Type B pancreatic cell (in vitro differentiated cells): ENCODE measurements at regions not wholly inside any gene's neighbourhood (a gene's known extent, or its start where the extent isn't known, plus 50 kb on each side); places are given as distances from the start of the nearest gene placed in this dataset.

Experiments
- DNase-seq: peaks from one replicate; pipeline ENCODE4 v3.0.0; 2021; ENCODE audit warnings: mixed read lengths; ENCODE audit not compliant: unreplicated experiment; ENCODE audit errors: extremely low spot score
- H3K27ac Mint-ChIP-seq: 2 replicates; pipeline ENCODE4 v1.8.0; 2021; ENCODE audit warnings: mild to moderate bottlenecking, mixed read lengths
- H3K27me3 Mint-ChIP-seq: 2 replicates; pipeline ENCODE4 v1.8.0; 2021; ENCODE audit warnings: mixed read lengths
- H3K36me3 Mint-ChIP-seq: 2 replicates; pipeline ENCODE4 v1.8.0; 2021; ENCODE audit warnings: mixed read lengths
- H3K4me1 Mint-ChIP-seq: one replicate; pipeline ENCODE4 v1.8.0; 2021; ENCODE audit warnings: mixed read lengths; ENCODE audit not compliant: unreplicated experiment
- H3K4me3 Mint-ChIP-seq: 2 replicates; pipeline ENCODE4 v1.8.0; 2021; ENCODE audit warnings: mild to moderate bottlenecking, mixed read lengths
- H3K9me3 Mint-ChIP-seq: 2 replicates; pipeline ENCODE4 v1.8.0; 2021; ENCODE audit warnings: mixed read lengths
- TF ChIP-seq, protein P1 (sequence below): fragments of 200-600 bp; sonication (generic); conservative IDR thresholded peaks from 2 replicates; pipeline ENCODE4 v1.5.0; 2021; ENCODE audit warnings: antibody characterized with exemption, mild to moderate bottlenecking

GRCh38 chr15:92243227-92243626 lies 150.5 kb upstream of the ST8SIA2 start:
- DNase-seq = no peak
- Mint-ChIP-seq H3K4me3 (no peak overlapping the region), H3K27ac (no peak overlapping the region), H3K9me3 (peaks cover 6% of the 10 kb centered on the region), H3K4me1 (no peaks in the 10 kb centered on the region), H3K27me3 (peaks cover 52% of the 10 kb centered on the region), H3K36me3 (no peaks in the 10 kb centered on the region)
- TF ChIP-seq, protein P1, sequence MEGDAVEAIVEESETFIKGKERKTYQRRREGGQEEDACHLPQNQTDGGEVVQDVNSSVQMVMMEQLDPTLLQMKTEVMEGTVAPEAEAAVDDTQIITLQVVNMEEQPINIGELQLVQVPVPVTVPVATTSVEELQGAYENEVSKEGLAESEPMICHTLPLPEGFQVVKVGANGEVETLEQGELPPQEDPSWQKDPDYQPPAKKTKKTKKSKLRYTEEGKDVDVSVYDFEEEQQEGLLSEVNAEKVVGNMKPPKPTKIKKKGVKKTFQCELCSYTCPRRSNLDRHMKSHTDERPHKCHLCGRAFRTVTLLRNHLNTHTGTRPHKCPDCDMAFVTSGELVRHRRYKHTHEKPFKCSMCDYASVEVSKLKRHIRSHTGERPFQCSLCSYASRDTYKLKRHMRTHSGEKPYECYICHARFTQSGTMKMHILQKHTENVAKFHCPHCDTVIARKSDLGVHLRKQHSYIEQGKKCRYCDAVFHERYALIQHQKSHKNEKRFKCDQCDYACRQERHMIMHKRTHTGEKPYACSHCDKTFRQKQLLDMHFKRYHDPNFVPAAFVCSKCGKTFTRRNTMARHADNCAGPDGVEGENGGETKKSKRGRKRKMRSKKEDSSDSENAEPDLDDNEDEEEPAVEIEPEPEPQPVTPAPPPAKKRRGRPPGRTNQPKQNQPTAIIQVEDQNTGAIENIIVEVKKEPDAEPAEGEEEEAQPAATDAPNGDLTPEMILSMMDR = no peak

- Mint-ChIP-seq H3K27ac (no peak overlapping the region), H3K4me3 (no peak overlapping the region), H3K27me3 (peaks cover 54% of the 10 kb centered on the region)
Observed at GRCh38 chr15:92244703-92245102, 149.0 kb upstream of the ST8SIA2 start.

GRCh38 chr15:92247649-92248242 lies 145.9 kb upstream of the ST8SIA2 start:
- peaks cover 51% of the 10 kb centered on the region for H3K27me3 Mint-ChIP-seq

More at GRCh38 chr15:92244703-92245102, 149.0 kb upstream of the ST8SIA2 start:
- H3K36me3 Mint-ChIP-seq = no peaks in the 10 kb centered on the region
- no peaks in the 10 kb centered on the region for H3K4me1 Mint-ChIP-seq
- TF ChIP-seq, protein P1 = peak; percentile 48
- H3K9me3 Mint-ChIP-seq = no peaks in the 10 kb centered on the region
- DNase-seq = no peak

DNA sequence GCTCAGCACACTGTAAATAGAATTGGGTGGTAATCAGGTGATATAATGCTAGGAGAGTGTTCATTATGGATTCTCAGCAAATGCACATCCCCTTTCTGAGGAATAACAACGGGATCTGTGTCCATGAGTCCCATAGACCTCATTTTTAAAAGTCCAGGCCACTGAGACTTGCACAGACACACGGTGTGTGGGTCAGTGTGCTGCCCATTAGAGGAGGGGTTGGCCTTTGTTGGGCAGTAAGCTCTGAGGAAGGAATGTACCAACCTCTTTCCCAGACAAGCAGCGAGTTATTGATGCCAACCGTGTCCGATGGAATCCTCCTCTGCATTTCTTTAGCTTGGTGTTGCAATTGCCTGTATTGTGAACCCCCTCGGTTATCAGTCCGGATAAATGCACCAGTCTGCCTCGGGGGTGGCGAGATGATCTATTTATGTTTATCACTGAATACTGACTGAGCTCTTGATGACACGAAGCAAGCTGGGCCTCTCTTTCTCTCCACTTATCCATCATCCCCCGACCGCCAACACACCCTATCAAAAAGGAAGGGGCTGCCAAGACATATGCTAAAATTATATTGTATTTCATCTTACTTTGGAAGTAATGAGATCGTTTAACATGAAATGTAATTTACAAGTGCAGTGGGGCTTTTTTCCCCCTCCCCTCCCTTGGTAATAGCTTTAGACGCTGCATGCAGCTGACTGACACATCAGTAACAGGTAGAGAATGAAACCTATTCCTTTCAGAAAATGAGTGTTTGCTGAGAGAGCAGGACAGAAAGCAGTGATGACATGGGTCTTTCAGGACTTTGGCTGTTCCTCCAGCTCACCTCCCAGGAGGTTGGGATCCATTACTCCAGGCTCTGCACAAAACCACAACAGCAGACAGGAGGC lies 126.6 kb upstream of the ST8SIA2 start:
- Mint-ChIP-seq H3K27me3 (peaks cover 19% of the 10 kb centered on the region), H3K4me3 (no peak overlapping the region), H3K4me1 (no peaks in the 10 kb centered on the region), H3K27ac (no peak overlapping the region), H3K9me3 (no peaks in the 10 kb centered on the region), H3K36me3 (no peaks in the 10 kb centered on the region)
- DNase-seq = no peak
- TF ChIP-seq, protein P1 = no peak

More at GRCh38 chr15:92247649-92248242, 145.9 kb upstream of the ST8SIA2 start:
- no peak for DNase-seq
- Mint-ChIP-seq H3K4me1 (no peaks in the 10 kb centered on the region), H3K36me3 (no peaks in the 10 kb centered on the region), H3K27ac (no peak overlapping the region), H3K9me3 (no peaks in the 10 kb centered on the region), H3K4me3 (no peak overlapping the region)
- TF ChIP-seq, protein P1 = no peak

DNA sequence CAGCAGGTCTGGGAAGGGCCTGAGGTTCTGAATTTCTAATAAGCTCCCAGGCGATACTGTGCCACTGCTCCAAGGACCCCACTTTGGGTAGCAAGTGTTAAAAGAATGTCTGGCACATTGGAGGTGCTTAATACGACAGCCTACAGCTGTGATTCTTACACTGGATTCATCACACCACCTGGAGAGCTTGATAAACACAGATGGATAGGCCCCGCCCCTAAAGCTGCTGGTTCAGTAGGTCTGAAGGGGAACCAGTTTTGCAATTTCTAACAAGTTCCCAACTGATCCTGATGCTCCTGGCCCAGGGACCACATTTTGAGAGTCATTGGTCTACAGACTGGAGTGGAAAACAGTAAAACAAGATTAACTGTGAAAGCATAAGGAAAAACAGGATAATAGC lies 124.8 kb upstream of the ST8SIA2 start:
- no peak overlapping the region for H3K27ac Mint-ChIP-seq
- no peak for DNase-seq

More for the DNA sequence above, 124.8 kb upstream of the ST8SIA2 start:
- H3K4me1 Mint-ChIP-seq = no peaks in the 10 kb centered on the region
- H3K36me3 Mint-ChIP-seq = no peaks in the 10 kb centered on the region
- no peak overlapping the region for H3K4me3 Mint-ChIP-seq
- H3K27me3 Mint-ChIP-seq = peaks cover 31% of the 10 kb centered on the region
- TF ChIP-seq, protein P1 = no peak
- H3K9me3 Mint-ChIP-seq = no peaks in the 10 kb centered on the region
